HG03354 (cell line): ENCODE measurements at regions not wholly inside any gene's neighbourhood (a gene's known extent, or its start where the extent isn't known, plus 50 kb on each side); places are given as distances from the start of the nearest gene placed in this dataset.

ENCODE experiments used
- ATAC-seq: cut with Tn5 transposase; IDR thresholded peaks from one replicate; pipeline ENCODE4 v1.9.1; 2021; ENCODE audit warnings: mild to moderate bottlenecking; ENCODE audit not compliant: unreplicated experiment, poor library complexity, severe bottlenecking

DNA sequence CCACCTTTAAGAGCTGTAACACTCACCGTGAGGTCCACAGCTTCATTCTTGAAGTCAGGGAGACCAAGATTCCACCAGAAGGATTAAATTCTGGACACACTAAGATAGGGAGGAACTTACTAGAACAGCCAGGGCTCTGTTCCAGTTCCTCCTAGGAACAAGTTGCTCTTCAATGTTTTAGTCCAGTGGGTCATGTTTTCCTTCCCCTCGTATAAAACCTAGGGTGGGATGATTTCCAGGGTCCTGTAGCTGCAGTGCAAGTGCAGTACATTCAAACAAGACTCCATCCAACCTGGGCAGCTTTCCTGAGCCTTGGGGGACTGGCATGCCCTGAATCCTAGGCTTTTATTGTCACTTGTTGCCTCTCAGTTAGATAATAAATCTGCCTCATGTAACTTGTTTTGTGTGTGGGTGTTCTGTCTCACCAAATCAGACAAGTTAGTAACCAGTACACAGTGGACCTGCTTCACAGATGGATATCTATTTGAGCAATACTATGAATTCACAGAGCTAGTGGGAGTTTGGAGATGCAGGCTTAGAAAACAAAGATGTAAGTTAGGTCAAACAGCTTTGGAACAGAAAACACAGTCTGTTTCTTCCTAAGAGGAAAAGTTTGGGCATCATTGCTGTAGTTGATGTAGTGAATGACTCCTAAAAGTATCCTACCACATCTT lies 405.6 kb downstream of the GABRG2 start:
- no peak for ATAC-seq

DNA sequence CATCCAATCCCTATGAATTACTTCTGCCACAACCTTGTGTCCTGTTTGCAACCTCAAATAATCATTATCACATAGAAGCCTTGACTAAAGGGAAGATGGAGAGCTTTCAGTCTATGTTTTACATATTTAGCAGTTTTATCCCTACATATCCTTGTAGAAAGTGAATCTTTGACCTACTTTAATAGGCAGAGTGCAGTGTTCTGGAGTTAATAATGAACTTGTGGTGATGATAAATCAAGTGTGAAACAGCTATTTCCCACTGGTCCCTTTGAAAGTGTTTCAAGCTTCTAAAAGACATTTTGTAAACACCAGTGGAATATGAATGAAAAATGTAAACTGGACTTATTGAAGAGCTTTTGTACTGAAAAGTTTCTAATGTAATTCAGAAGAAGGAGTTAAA lies 406.7 kb downstream of the GABRG2 start:
- ATAC-seq, result no peak

DNA sequence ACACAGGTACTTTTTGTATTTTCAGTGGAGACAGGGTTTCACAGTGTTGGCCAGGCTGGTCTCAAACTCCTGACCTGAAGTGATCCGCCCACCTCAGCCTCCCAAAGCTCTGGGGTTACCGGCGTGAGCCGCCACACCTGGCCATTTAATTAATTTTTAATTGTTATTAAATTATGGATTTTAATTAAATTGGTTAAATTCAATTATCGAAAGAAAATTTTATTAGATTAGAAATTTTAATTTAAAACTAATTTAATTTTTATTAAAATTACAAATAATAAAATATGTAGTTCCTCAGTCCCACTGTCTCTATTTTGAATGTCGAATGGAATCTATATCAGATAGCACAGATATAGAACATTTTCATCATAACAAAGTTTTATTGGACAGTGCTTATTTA lies 416.5 kb downstream of the GABRG2 start:
- ATAC-seq, result no peak

DNA sequence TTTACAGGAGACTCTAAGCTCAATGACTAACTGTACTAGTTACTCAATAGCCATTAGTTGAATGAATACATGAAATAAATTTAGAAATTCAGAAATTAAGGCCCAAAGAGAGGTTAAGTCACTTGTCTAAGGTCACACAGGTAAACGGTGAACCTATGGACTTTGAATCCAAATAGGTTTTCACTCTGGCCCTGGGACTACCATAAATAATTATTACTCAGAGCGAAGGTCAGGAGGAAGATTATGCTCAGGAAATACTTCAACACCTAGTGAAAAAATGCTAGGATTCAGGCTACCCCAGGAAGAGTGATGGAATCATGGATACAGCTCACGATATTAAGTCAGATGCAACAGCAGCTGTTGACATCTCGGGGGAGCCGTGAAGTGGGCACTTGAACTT lies 417.4 kb downstream of the GABRG2 start:
- ATAC-seq, result no peak

DNA sequence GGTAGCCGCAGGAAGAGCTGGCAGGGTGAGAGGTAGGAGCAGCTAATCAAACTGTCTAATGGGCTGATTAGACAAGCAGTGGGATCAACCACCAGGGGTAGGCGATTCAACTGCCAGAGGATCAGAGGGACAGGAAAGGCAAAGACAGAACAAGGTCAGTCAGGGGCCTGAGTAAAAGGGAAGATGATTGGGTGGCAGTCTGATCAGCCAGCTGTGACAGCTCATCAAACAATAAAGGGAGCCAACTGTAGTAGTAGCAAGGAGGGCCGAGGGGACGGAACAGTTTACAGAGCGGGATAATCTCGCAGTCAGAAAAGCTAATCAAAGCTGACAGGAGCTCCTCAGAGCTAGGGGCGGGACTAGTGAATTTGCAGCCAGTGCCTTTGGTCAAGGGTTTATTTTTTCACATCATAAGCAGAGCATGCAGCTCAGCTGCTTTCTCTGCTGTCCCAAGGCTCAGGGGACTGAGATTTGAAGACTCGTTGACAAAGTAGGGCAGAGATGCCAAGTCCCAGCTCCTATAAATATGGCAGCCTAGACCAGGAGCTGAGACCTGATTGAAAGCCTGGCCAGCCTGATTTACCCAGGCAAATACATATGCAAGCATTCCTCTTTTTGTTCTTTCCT lies 418.2 kb downstream of the GABRG2 start:
- no peak for ATAC-seq

DNA sequence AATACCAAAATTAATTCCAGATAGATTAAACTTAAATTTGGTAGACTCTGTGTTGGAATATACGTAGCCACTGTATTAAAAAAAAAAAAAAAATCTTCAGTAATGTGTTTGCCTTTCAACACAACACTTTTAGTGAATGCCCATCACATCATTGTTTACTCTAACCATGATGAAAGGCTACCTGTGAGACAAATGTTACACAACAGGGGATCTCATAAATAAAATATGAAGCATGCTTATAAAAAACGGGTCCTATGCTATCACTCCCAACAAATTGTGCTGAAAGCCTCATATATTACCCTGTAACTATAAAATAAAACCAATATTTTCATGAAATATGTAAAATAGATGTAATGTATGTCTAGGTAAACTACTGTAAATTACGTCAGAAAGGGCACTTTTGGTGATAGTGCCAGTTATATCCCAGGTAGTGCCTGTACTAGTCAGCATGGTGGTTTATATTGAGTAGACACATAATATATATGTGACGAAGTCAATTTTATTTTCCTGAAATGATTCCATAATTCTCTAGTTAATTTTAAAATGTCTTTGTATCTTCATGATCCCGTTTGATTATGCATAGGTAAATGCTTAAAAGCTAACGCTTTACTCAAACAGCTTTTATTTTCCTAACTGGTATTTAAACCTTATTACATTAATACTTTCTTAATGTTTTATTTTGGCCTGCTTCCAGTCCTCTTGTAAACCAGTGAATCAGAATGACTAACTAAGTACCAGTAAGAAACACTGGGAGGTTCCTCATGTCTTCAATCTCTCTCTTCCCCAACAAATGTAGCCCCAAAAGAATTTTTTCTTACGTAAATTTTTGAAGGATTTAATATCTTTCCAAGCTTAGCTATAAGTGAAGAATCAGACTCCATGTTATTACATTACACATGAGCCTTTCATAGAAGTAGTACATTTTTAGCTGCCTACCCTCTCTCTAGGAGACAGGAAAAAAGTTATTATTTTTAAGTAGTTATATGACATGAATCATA lies 420.3 kb downstream of the GABRG2 start:
- no peak for ATAC-seq

DNA sequence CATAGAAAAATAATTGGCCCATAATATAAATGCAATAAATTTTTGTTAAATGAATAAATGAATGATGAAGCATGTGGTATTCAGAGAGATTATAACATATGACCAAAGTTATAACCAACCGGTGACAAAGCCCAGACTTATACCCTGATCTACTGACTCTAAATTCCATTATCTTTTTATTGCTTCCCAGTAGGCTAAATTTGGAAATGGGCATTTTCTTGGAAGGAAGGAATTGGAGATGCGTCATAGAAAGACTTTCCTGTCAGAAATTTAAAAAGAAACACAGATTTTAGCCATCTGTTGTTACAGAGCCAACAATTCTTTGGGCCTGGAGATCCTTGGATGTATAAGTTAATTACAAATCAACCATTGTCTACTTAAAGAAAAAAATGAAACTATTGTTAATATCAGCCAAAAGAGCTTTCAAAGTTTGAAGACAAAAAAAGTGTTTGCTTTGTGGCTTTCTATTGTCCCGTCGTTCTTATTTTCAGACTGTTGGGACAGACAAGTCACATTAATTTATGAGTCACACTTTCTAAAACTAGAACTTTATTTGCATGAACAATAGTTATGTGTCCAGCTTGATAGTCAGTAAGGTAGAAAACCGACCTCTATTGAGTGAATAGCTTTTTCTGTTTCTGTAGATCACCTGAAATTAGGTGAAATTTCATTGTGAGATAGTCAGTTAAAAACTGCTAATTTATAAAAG lies 428.7 kb downstream of the GABRG2 start:
- no peak for ATAC-seq

DNA sequence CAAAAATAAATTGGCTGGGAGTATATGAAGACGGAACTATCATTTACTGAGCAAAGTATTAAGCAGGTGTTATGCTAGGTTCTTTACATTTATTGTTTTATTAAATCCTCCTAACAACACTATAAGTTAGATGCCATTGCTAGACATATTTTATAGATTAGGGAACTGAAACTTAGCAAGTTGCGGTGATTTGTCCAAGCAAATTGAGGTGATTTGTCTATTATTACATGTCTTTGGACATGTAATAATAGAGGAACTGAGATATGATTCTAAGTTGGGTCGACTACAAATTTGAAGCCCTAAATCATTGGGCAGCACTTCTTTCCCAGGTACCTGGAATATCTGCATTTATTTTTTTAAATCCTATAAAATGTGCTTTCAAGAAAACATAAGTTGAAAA lies 429.9 kb downstream of the GABRG2 start:
- ATAC-seq, result no peak

DNA sequence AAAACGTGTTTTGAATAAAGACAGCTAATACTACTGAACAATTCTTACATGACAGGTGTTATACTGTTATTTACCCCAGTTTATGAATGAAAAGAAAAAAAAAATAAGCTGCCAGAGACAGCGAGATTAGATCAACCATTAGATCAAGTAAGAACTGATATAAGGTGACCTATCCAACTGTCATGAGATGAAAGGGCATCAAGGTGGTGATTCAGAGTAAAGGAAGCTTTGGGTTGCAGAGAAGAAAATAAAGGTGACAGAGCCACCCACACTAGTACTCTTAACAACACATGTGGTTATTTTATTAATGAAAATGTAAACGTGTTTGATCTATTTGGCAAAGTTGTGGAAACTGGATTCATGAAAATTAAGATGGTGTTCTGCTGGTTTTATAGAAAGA lies 435.2 kb downstream of the GABRG2 start:
- no peak for ATAC-seq

DNA sequence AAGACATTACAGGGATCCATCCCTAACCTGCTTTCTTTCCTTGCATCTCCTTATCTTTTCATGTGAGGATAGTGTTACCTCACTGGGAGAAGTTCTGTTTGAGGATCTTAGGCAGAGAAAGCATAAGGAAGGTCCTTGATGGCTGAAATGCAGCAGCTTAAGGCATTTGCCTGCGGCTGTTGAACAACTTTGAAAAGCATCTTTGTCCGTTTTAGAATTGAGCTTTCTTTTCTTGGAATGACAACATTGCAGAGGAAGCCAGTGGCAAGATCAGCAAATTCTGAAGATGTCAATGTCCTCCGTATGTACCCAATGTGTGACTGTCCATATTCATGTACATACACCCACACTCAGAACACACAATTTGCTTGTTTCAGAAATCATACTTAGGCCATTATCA lies 436.2 kb downstream of the GABRG2 start:
- ATAC-seq, result no peak

DNA sequence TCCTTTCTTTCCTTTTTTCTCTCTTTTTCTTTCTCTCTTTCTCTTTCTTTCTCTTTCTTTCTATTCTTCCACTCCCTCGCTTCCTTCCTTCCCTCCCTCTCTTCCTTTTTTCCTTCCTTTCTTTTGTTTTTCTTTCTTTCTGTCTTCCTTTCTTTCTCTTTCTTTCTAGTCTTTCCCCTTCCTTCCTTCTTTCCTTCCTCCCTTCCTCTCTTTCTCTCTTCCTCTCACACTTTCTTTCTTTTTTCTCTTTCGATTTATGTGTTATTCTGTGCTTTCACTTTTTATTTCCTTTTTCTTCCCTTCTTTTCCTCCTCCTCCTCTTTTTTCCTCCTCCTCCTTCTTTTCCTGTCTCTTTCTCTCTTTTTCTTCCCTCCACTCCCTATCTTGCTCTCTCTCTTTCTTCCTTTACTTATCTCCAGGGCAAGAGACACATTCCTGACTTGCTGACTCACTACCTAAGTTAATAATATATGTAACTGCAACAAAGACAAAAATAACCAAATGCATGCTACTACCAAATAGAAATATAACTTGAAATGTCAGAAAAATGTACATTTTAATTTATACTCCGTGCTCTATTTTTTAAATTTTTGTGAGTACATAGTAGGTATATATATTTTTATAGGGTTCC lies 445.5 kb downstream of the GABRG2 start:
- ATAC-seq, result no peak

DNA sequence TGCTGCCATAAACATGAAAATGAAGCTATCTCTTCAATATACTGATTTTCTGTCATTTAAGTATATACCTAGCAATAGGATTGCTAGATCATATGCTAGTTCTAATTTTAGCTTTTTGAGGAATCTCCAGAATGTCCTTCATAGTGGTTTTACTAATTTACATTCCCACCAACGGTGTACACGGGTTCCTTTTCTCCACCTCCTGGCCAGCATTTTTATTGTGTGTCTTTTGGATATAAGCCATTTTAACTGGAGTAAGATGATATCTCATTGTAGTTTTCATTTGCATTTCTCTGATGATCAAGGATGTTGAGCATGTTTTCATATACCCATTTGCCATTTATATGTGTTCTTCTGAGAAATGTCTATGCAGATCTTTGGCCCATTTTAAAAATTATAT lies 446.5 kb downstream of the GABRG2 start:
- ATAC-seq, result no peak

DNA sequence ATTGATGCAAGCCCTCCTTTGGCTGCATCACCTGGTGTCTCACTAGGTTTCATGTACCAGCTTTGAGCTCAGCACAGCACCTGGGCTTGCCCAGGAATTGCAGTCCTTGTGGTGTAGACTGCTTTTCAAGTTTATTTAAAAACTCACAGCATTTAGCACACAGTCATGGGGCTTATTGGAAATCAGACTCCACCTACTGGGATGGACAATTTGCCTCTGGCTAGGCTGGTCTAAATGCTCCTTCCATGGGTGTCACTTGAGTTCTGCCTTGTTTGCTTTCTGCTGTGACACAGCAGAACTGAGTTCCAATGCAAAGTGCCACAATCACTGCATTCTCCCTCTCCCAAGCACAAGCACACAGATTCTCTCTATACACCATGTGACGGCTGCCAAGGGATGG lies 453.3 kb downstream of the GABRG2 start:
- ATAC-seq, result no peak

DNA sequence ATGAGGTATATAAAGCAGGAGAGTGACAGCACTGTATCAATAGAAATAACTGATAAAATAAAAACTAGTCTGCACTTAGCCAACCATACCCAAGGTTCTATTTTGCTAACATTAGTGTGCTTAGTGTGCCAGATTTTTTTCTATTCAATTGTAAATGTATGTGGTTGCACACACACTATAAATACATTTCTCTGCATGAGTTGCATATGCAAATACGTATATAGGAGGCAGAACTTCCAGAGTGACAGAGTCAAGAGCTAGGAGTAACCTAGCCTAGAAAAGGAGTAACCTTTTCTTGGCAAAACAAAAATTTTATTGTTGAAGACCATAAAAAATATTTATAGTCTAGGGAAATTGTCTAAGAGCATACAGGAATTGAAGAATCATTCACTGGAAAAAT lies 461.6 kb downstream of the GABRG2 start:
- ATAC-seq, result no peak

DNA sequence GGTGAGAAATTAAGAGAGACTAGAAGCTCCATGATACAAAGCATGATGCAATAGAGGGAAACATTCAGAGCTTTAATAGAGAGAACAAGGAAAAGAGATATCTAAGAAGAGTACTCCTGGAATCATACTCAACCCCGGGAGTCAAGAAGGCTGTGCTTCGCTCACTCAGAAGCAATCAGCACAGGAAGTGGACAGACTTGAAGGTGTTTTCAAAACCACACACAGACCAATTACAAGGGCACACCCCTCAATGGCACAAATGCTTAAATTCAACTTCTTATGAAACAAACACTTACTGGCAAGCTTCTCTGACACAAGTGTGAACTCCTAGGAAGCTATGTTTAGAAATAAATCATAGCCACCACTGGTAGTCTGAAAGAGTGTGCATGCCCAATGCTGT lies 462.3 kb downstream of the GABRG2 start:
- ATAC-seq, result no peak

DNA sequence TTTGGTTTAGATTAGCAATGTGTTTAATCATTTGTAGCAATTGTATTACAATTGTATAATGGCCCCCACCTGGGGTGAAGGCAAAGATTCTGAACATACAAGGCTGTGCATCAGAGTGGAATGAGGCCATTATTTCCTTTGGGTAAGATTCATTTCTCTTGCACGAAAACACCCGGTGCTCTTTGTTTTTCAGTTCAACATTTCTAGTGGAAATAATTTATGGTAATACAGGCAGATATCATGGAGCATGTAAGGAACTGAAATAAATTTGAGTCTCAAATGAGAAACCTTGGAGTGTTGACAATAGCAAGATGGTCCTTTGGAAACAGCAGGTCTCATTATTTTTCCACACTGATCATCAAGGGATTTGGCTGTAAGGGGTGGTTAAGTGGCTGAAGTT lies 475.9 kb downstream of the GABRG2 start:
- ATAC-seq, result no peak

DNA sequence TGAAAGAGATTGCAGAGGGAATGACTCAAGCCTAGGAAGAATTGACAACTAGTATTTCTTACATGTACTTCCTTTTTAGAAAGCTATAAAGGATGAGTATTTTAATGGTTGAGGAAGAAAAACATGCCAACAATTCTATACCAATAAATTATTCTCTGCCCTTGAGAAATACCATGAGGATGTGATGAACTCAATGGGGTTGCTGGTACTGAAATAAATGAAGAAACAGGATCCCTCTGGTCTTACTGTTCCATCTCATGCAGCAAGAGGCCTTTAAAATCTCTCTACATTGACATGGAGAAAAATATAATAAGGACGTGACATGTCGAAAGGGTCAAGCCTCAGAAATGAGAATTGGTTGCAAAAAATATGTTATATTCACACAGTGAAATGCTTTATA lies 477.3 kb downstream of the GABRG2 start:
- ATAC-seq, result no peak

DNA sequence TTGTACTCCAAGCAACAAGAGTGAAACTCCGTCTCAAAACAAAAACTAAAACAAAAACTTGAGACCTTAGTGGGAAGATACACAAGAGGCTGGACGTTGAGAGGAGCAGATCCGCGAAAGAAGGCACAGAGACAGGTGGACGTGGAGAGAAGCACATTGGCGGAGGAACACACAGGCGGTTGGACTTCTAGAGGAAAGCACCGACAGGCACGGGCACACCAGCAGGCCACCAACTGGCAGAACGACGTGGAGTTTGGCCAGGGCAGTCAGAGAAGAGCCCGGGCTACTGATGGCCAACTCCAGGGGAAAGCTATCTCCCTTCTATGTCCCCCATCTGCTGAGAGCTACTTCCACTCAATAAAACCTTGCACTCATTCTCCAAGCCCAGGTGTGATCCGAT lies 482.7 kb downstream of the GABRG2 start:
- ATAC-seq, result no peak

DNA sequence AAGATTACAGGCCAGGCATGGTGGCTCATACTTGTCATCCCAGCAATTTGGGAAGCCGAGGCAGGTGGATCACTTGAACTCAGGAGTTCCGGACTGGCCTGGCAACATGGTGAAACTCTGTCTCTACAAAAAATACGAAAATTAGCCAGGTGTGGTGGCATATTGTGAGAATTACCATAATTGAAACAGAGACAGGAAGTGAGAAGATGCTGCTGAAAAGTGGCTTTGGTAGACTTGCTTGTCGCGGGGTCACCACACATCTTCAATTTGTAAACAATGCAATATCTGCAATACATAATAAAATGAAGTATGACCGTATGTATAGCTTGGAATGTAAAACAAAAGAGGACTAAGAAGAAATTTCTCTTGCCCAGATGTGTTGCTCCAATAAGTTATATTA lies 490.5 kb downstream of the GABRG2 start:
- no peak for ATAC-seq

DNA sequence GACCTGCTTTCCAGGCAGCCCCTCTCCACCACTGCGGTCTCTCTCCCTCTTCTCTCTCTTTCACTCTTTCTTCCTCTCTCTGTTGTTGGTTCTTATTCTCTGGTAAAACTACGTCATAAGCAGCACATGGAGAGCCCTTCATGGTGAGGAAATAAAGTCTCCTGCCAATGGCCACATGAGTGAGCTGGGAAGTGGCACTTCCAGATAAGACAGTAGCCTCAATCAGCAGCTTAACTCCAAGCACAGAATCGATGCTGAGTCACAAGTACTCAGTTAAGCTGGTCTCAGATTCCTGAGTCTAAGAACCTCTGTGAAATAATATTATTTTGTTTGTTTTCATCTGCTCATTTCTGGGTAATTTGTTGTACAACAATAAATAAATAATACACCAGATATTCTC lies 500.1 kb downstream of the GABRG2 start:
- no peak for ATAC-seq
